Middle frontal gyrus (tissue), 1 donor: ENCODE measurements at regions not wholly inside any gene's neighbourhood (a gene's known extent, or its start where the extent isn't known, plus 50 kb on each side); places are given as distances from the start of the nearest gene placed in this dataset.

ENCODE experiments used
- DNase-seq: peaks from one replicate; pipeline ENCODE4 v3.0.0-alpha.2; 2015; ENCODE audit warnings: low spot score; ENCODE audit errors: extremely low spot score

DNA sequence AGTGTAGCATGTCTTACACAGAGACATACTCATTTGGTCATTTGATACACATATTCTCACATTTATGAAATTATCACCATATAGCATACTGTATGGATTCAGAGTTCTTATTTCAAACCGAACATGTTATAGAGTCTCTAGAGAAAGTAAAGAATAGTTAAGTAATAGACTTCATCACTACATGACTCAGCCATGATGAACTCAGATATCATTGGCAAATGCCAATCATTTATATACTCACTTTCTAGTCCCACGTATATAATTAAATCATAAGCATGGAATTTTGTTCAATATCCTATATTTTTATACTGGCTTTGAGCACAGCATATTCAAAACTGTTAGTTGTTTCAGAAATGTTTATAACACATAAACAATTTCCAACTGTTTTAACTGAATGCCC lies 749.9 kb downstream of the HACE1 start:
- DNase-seq = no peak

- DNase-seq = no peak
These were observed 751.1 kb downstream of the HACE1 start for GRCh38 chr6:104108634-104109033.

DNA sequence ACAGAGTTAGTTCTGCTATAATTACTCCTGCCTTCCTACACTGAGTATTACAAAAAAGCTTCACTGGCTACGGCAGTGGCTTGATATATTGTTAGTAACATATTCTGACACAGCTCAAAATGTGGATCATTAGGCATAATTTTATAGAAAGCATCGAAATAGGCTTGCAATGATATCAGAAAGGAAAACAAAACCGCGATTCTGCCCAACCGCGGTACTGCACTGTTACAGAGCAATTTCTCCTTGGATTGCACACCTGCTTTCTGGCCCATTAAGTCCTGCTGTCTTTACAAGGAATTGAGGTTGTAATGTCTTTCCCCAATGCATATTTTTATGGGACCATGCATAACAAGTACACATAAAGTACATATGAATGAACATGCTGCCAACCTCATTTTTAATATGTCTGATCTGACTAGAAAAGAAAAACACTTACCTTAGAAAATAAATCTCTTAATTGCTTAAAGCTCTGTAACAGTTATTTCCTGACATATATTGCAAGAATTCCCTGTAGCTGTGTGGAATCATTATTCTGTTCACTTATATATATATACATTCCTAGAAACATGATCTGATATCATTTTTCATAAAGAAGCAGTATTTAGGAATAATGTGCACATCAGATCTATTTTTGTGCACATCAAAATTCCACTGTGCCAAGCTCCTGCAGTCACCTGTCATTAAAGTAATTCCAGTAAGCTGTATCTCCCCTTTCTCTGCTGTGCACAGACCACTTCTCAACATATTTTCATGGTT lies 763.9 kb downstream of the HACE1 start:
- DNase-seq = no peak

DNA sequence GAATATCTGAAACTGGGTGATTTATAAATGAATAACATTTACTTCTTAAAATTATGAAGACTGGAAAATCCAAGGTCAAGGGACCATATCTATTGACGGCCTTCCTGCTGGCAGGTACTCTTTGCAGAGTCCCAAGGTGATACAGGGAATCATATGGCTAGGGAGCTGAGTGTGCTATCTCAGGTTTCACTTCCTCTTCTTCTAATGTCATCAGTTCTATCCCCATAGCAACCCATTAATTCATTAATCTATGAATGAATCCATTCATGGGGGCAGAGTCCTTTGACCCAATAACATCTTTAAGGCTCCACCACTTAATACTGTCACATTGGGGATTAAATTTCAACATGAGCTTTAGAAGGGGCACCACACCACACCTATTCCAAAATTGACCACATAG lies 772.0 kb downstream of the HACE1 start:
- no peak for DNase-seq

DNA sequence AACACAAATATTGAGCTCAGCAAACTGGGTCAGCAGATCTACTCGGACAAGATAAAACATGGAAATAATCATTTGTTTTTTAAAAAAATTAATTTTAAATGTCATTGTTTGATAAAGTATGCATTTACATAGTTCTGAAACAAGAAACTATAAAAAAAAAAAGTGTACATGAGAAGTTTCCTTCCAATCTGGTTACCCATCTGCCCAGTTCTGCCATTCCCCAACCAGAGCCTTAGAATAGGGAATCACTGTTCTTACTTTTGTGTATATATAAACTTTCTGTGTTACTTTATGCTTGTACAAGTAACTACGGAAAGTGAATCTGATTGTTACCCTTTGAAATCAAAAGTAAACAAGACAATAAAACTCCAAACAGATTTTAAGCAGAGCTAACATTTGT lies 791.4 kb downstream of the HACE1 start:
- no peak for DNase-seq

- DNase-seq = no peak
These were observed 794.8 kb downstream of the HACE1 start for GRCh38 chr6:104064876-104065275.

GRCh38 chr6:104050455-104050854 lies 809.3 kb downstream of the HACE1 start:
- no peak for DNase-seq

DNA sequence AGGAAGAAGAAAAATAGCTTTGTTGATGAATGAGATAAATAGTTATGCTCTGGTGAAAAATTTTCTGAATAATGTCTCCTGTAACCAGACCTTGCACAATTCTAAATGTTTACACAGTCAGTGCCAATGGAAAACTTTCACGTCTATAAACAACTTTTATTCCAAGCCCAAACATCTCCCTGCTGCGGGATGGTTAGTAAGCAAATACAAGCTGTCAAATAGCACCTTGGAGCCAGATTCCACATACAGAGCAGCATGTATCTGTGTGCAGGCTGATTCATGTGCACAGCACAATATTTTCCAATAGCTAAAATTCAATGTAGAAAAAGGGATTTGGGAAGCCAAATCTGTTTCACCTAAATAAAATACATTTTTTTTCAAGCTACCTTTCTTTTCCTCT lies 813.3 kb downstream of the HACE1 start:
- no peak for DNase-seq

DNA sequence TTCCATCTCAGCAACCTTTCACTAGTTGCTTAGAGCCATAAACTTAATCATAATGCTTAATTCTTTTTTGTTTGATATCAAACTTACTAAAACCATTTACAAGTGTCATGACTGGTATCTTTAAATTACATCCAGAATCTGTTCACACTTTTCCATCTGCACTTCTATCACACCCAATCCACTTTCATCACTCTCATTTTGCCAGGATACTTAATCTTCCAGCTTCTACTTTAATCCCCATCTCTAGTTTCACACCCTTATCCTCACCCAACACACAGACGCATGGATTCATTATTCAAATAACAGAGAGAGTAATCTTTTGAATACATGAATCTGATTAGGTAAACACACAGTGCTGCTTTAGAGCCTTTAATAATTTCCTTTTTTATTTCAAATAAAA lies 828.4 kb downstream of the HACE1 start:
- DNase-seq = no peak

DNA sequence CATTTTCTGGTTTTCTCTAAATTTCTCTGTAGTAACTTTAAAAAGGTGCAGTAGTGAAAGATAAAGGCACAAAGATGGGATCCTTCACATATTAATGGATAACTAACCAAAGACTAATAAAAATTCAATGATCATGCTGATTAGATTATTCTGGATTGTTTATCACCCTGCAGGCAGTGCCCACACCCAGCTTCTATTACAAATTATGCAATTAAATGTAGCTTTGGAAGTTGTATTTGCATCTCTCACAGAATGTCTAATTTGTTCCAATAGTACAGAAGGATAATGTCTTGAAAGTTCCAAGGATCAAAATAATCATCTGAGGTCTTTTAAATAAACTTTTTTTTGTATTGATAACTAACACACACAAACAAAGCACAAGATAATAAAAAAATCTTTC lies 837.6 kb downstream of the HACE1 start:
- DNase-seq = no peak

DNA sequence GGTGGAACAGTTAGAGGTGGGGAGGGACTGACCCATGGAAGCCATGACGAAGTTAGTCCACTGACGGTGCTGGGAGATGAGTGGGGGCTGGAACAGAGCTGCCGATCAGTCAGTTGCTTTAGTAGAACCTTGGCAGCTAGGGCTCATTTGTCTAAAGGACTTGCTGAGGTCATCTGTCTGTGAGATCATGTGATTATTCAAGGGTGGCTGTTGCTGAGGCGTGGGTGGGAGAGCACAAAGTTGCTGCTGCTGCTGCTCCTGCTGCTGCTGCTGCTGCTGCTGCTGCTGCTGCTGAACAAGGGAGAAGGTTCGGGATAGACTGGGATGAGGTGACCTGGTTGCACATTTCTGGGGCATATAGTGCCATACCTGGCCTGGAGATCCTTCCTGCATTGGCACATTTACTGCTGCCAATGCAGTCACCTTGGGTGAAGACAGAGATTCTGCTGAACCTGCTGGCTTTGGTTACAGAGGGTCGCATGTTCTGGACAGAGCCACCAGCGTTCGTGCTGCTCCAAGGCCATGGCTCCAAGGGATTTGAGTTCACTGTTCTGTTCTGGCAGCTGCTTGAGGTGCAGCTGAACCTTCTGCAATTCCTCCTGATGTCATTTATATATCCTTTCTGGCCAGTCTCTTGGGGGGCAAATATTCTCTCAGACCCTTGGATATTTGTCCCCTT lies 840.5 kb downstream of the HACE1 start:
- DNase-seq = no peak

- no peak for DNase-seq
These were observed 842.0 kb downstream of the HACE1 start for GRCh38 chr6:104017410-104018381.

GRCh38 chr6:104014163-104014959 lies 845.4 kb downstream of the HACE1 start:
- no peak for DNase-seq

DNA sequence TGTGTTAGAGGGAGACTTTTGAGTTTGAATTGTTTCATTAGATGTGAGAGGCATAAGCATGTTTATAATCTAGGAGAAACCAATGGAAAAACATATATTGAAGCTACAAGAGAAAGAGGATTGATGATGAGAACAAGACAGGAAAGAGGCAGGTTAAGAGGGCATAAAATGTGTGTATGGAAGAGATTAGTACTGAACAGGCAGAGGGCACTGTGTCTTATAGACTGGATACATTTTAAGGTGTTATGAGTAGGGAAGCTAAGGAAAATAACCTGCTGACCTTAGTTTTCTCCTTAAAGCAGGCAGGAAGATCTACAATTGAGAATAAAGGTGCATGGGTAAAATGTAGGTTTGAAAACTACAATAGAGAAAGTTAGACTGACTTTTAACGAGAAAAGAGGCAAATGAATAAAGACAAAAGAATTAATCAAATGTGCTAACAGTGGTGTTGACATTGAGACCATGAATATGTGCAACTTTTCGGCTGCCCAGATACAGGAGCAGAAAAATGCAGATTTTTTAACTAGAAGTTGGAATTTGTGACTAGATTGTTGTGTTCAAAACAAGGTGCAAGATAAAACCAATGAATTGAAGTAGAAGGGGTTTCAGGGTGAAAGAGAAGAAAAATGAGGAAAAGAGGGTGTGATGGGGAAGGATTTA lies 846.3 kb downstream of the HACE1 start:
- no peak for DNase-seq

GRCh38 chr6:104010897-104011296 lies 848.8 kb downstream of the HACE1 start:
- no peak for DNase-seq

- DNase-seq = no peak
These were observed 855.8 kb downstream of the HACE1 start for GRCh38 chr6:104003803-104004516.

GRCh38 chr6:103995571-103995970 lies 864.1 kb downstream of the HACE1 start:
- DNase-seq = no peak

DNA sequence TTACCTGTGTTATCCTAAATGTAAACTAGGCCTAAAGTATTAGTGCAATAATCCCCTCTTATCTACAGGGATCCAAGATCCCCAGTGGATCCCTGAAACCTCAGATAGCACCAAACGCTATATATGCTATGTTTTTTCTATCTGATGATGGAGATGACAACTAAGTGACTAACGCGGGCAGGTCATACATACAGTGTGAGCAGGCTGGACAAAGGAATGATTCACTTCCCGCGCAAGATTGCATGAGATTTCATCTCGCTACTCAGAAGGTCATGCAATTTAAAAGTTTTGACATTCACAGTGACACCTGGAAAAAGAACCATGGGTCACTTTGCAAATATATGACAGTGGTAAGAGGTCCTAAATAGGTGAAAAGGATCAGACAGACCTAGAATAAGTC lies 875.9 kb downstream of the HACE1 start:
- no peak for DNase-seq

- no peak for DNase-seq
These were observed 876.7 kb downstream of the HACE1 start for GRCh38 chr6:103983011-103983410.

DNA sequence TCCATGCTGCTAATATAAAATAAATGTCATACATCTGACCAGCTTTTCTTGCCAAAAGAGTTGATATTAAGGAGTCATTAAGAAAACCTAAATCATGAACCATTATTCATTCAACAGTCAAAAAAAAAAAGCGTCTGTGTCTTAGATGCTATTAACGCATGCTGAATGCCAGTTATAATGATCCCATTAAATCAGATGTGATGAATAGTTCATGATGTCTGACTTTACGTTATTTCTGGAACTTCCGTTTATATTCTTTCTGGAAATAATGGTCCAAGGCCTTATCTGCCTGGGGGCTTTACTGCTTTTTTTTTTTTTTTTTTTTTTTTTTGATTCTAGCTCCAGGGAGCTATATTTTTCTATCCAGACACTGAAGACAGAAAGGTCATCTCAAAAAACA lies 877.1 kb downstream of the HACE1 start:
- DNase-seq = no peak
